Liver (tissue), 8 donors: ENCODE measurements at regions not wholly inside any gene's neighbourhood (a gene's known extent, or its start where the extent isn't known, plus 50 kb on each side); places are given as distances from the start of the nearest gene placed in this dataset.

ENCODE experiments used
- DNase-seq: peaks from one replicate; pipeline ENCODE4 v3.0.0-alpha.2; 2017; ENCODE audit warnings: low spot score
- H3K27ac ChIP-seq, 2 donors: one replicate each; pipeline ENCODE4 v1.7.0; 2013; ENCODE audit warnings: inconsistent platforms in 2 of 2, low read length in 2 of 2, control low read depth in 1 of 2, low read depth in 1 of 2, mild to moderate bottlenecking in 1 of 2
- H3K27me3 ChIP-seq, 4 donors: one replicate each; pipeline versions ENCODE4 v1.6.1 to v1.7.0; 2013; ENCODE audit warnings: low read length in 3 of 4, inconsistent platforms in 1 of 4, mild to moderate bottlenecking in 1 of 4, moderate library complexity in 1 of 4; ENCODE audit not compliant: control insufficient read depth in 4 of 4, insufficient read depth in 4 of 4
- H3K36me3 ChIP-seq, 4 donors: one replicate each; pipeline versions ENCODE4 v1.6.1 to v1.7.0; 2013; ENCODE audit warnings: low read length in 3 of 4, mild to moderate bottlenecking in 3 of 4, low read depth in 1 of 4, moderate library complexity in 1 of 4; ENCODE audit not compliant: control insufficient read depth in 4 of 4, insufficient read depth in 3 of 4
- H3K4me1 ChIP-seq, 4 donors: one replicate each; pipeline versions ENCODE4 v1.6.1 to v1.7.0; 2013; ENCODE audit warnings: low read length in 3 of 4, mild to moderate bottlenecking in 3 of 4, moderate library complexity in 1 of 4; ENCODE audit not compliant: control insufficient read depth in 4 of 4, insufficient read depth in 4 of 4
- H3K4me3 ChIP-seq, 3 donors: one replicate each; pipeline versions ENCODE4 v1.6.1 to v1.7.0; 2013; ENCODE audit warnings: low read length in 3 of 3, control low read depth in 1 of 3, low read depth in 1 of 3, mild to moderate bottlenecking in 1 of 3
- H3K9ac ChIP-seq, 2 donors: one replicate each; pipeline ENCODE4 v1.7.0; 2013; ENCODE audit warnings: low read length in 2 of 2, mild to moderate bottlenecking in 2 of 2, moderate library complexity in 2 of 2, control low read depth in 1 of 2, low read depth in 1 of 2
- H3K9me3 ChIP-seq, 4 donors: one replicate each; pipeline versions ENCODE4 v1.6.1 to v1.7.0; 2013; ENCODE audit warnings: low read length in 3 of 4; ENCODE audit not compliant: control insufficient read depth in 4 of 4
- CTCF ChIP-seq: fragments of 150-350 bp; IDR thresholded peaks from 2 replicates; pipeline ENCODE4 v1.5.1; 2017; ENCODE audit warnings: improper control_type of control experiment, low read depth, low read length; ENCODE audit not compliant: missing input control
- EGR1 ChIP-seq, 2 donors: IDR thresholded peaks; 2 replicates each; pipeline ENCODE4 v1.6.1; 2016 to 2018; ENCODE audit warnings: antibody characterized with exemption in 2 of 2, low read depth in 2 of 2
- FOXA1 ChIP-seq: IDR thresholded peaks from 2 replicates; pipeline ENCODE4 v1.6.1; 2016; ENCODE audit warnings: antibody characterized with exemption
- FOXA2 ChIP-seq: IDR thresholded peaks from 2 replicates; pipeline ENCODE4 v1.6.1; 2016; ENCODE audit warnings: antibody characterized with exemption
- HNF4G ChIP-seq: IDR thresholded peaks from 2 replicates; pipeline ENCODE4 v1.6.1; 2016; ENCODE audit warnings: antibody characterized with exemption
- JUND ChIP-seq, 2 donors: IDR thresholded peaks; 2 replicates each; pipeline ENCODE4 v1.6.1; 2016; ENCODE audit warnings: antibody characterized with exemption in 2 of 2
- MAX ChIP-seq: IDR thresholded peaks from 2 replicates; pipeline ENCODE4 v1.6.1; 2016; ENCODE audit warnings: antibody characterized with exemption
- NR2F2 ChIP-seq: IDR thresholded peaks from 2 replicates; pipeline ENCODE4 v1.6.1; 2016; ENCODE audit warnings: antibody characterized with exemption
- RAD21 ChIP-seq, 2 donors: IDR thresholded peaks; 2 replicates each; pipeline ENCODE4 v1.6.1; 2016; ENCODE audit warnings: antibody characterized with exemption in 2 of 2, mild to moderate bottlenecking in 2 of 2
- REST ChIP-seq: IDR thresholded peaks from 2 replicates; pipeline ENCODE4 v1.6.1; 2016; ENCODE audit warnings: antibody characterized with exemption, mild to moderate bottlenecking
- RXRA ChIP-seq, 2 donors: IDR thresholded peaks; 2 replicates each; pipeline ENCODE4 v1.6.1; 2017 to 2018; ENCODE audit warnings: antibody characterized with exemption in 2 of 2, mild to moderate bottlenecking in 1 of 2
- SP1 ChIP-seq: IDR thresholded peaks from 2 replicates; pipeline ENCODE4 v1.6.1; 2018; ENCODE audit warnings: antibody characterized with exemption, mild to moderate bottlenecking
- TAF1 ChIP-seq: conservative IDR thresholded peaks from 2 replicates; pipeline ENCODE4 v1.6.1; 2016; ENCODE audit warnings: antibody characterized with exemption, mild to moderate bottlenecking
- YY1 ChIP-seq: IDR thresholded peaks from 2 replicates; pipeline ENCODE4 v1.6.1; 2016; ENCODE audit warnings: antibody characterized with exemption, mild to moderate bottlenecking
- WGBS: extraction: QIAGEN DNeasy Blood & Tissue Kit; methylation state at CpG from one replicate; pipeline ENCODE4 v1.1.7; 2013; 5-methylcytosine and 5-hydroxymethylcytosine counted together
- TF ChIP-seq, protein P1 (sequence below): IDR thresholded peaks from 2 replicates; pipeline ENCODE4 v1.6.1; 2016; ENCODE audit warnings: antibody characterized with exemption
- donor health status: healthy.
- donor health status: healthy.
- donor health status: healthy.
- donor health status: healthy.
- donor health status: healthy.

DNA sequence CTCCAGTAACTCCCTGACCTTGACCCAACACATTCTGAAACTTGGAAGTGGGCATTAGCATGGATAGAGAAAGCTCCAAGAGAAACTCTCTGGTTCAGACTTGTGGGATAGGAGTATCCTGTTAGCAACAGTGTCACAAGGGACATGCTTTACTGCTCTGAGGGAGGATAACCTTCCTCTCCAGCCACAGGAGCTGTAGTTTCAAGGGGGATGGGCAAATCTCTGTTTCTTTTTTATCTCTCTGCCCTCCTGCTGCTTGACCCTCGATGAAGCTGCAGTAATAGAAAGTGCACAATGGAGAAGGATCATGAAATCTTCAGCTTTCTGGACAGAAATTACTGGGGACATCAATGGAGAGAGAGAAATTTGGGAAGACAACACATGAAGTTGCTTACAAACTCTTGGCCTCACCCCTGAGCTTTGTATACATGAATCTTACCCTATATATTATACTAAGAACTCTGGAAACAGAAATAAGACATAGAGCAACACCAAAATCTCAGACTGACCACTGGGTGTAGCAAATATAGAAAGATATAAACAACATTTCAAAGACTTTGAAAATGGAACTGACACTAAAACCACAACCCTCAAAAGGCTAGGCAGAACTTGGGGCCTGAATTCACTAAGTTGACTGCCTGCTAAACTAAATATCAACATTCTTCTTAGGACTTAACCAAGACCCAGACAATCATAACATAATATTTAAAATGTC, 471.0 kb upstream of the MEF2C start (continued):
- TF ChIP-seq REST: no peak
- no peak for TF ChIP-seq HNF4G
- TF ChIP-seq FOXA1: no peak
- TF ChIP-seq, protein P1, sequence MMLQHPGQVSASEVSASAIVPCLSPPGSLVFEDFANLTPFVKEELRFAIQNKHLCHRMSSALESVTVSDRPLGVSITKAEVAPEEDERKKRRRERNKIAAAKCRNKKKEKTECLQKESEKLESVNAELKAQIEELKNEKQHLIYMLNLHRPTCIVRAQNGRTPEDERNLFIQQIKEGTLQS: no peak
- no peak for TF ChIP-seq FOXA2
- no peak for TF ChIP-seq SP1

DNA sequence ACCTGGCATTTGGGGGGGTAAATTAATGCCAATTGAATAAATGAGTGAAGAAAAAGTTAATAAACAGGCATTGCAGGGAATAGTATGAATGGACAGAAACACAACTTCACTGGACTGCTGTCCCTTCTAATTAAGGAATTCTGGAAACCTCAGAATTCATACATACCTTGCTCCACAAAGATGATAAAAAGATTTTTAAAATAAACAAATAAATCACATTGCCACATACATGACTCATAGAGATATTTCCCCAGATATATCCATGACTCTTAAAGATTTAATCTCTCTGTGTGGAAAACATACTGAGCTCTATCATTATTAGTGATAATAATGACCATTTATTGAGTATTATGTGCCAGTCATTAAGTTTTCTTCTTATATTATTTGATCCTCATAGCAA, 469.0 kb upstream of the MEF2C start:
- no peak overlapping the region for H3K9ac ChIP-seq
- no peaks in the 10 kb centered on the region for H3K36me3 ChIP-seq
- DNase-seq: no peak
- no peaks in the 10 kb centered on the region for H3K9me3 ChIP-seq
- no peak overlapping the region for H3K4me3 ChIP-seq
- peaks cover 0 to 2% (median 0%) of the 10 kb centered on the region in 4 donors for H3K27me3 ChIP-seq
- TF ChIP-seq TAF1 (no peak), REST (no peak), YY1 (no peak)
- no peak overlapping the region for H3K27ac ChIP-seq
- no peaks in the 10 kb centered on the region for H3K4me1 ChIP-seq

- Histone ChIP-seq H3K27me3 (peaks cover 0 to 2% (median 0%) of the 10 kb centered on the region in 4 donors), H3K9ac (no peak overlapping the region), H3K27ac (no peak overlapping the region), H3K4me3 (no peak overlapping the region), H3K4me1 (no peaks in the 10 kb centered on the region), H3K36me3 (no peaks in the 10 kb centered on the region), H3K9me3 (no peaks in the 10 kb centered on the region)
- no peak for DNase-seq
- whole genome bisulfite sequencing: 81% methylated on average over 4 of the region's 4 CpGs
- TF ChIP-seq, protein P1: no peak
- TF ChIP-seq REST (no peak), TAF1 (no peak), RXRA (IDR thresholded peaks at IDR 0.05) (no peak), YY1 (no peak), RAD21 (IDR thresholded peaks at IDR 0.05) (no peak), NR2F2 (no peak), SP1 (no peak), FOXA2 (no peak), JUND (IDR thresholded peaks at IDR 0.05) (no peak), FOXA1 (no peak), EGR1 (IDR thresholded peaks at IDR 0.05; ENCODE audit: low read depth in 2 of 2) (no peak), MAX (no peak), CTCF (no peak)
Observed at GRCh38 chr5:89351222-89351621, 468.2 kb upstream of the MEF2C start.
